ENCODE measurements at regions not wholly inside any gene's neighbourhood (a gene's known extent, or its start where the extent isn't known, plus 50 kb on each side); places are given as distances from the start of the nearest gene placed in this dataset.

- no peak for TF ChIP-seq GATA3 (IDR thresholded peaks at IDR 0.05; ENCODE audit: low read depth, low read length)
- no peak for TF ChIP-seq GATA2 (IDR thresholded peaks at IDR 0.05; ENCODE audit: low read depth, low read length)
Observed at GRCh38 chr16:87194172-87194571, 123.0 kb downstream of the C16orf95 start.

GRCh38 chr16:87195161-87195560, 122.0 kb downstream of the C16orf95 start:
- no peak for TF ChIP-seq GATA2 (IDR thresholded peaks at IDR 0.05; ENCODE audit: low read depth, low read length)
- no peak for TF ChIP-seq GATA3 (IDR thresholded peaks at IDR 0.05; ENCODE audit: low read depth, low read length)

GRCh38 chr16:87196231-87196630, 121.0 kb downstream of the C16orf95 start:
- no peak for TF ChIP-seq GATA3 (IDR thresholded peaks at IDR 0.05; ENCODE audit: low read depth, low read length)
- no peak for TF ChIP-seq GATA2 (IDR thresholded peaks at IDR 0.05; ENCODE audit: low read depth, low read length)

- no peak for TF ChIP-seq GATA2 (IDR thresholded peaks at IDR 0.05; ENCODE audit: low read depth, low read length)
- TF ChIP-seq GATA3 (IDR thresholded peaks at IDR 0.05; ENCODE audit: low read depth, low read length) = no peak
Observed at GRCh38 chr16:87196661-87197060, 120.5 kb downstream of the C16orf95 start.

- TF ChIP-seq GATA2 (IDR thresholded peaks at IDR 0.05; ENCODE audit: low read depth, low read length) (no peak), GATA3 (IDR thresholded peaks at IDR 0.05; ENCODE audit: low read depth, low read length) (no peak)
Observed at GRCh38 chr16:87198328-87198832, 118.8 kb downstream of the C16orf95 start.

GRCh38 chr16:87198881-87199280, 118.3 kb downstream of the C16orf95 start:
- no peak for TF ChIP-seq GATA3 (IDR thresholded peaks at IDR 0.05; ENCODE audit: low read depth, low read length)
- no peak for TF ChIP-seq GATA2 (IDR thresholded peaks at IDR 0.05; ENCODE audit: low read depth, low read length)

- TF ChIP-seq GATA2 (IDR thresholded peaks at IDR 0.05; ENCODE audit: low read depth, low read length) (no peak), GATA3 (IDR thresholded peaks at IDR 0.05; ENCODE audit: low read depth, low read length) (no peak)
Observed at GRCh38 chr16:87199379-87199778, 117.8 kb downstream of the C16orf95 start.

- TF ChIP-seq GATA3 (IDR thresholded peaks at IDR 0.05; ENCODE audit: low read depth, low read length) = no peak
- TF ChIP-seq GATA2 (IDR thresholded peaks at IDR 0.05; ENCODE audit: low read depth, low read length) = no peak
Observed at GRCh38 chr16:87199901-87200300, 117.3 kb downstream of the C16orf95 start.

- no peak for TF ChIP-seq GATA2 (IDR thresholded peaks at IDR 0.05; ENCODE audit: low read depth, low read length)
- no peak for TF ChIP-seq GATA3 (IDR thresholded peaks at IDR 0.05; ENCODE audit: low read depth, low read length)
Observed at GRCh38 chr16:87200637-87201036, 116.6 kb downstream of the C16orf95 start.

GRCh38 chr16:87201052-87201451, 116.1 kb downstream of the C16orf95 start:
- no peak for TF ChIP-seq GATA3 (IDR thresholded peaks at IDR 0.05; ENCODE audit: low read depth, low read length)
- no peak for TF ChIP-seq GATA2 (IDR thresholded peaks at IDR 0.05; ENCODE audit: low read depth, low read length)

- no peak for TF ChIP-seq GATA3 (IDR thresholded peaks at IDR 0.05; ENCODE audit: low read depth, low read length)
- no peak for TF ChIP-seq GATA2 (IDR thresholded peaks at IDR 0.05; ENCODE audit: low read depth, low read length)
Observed at GRCh38 chr16:87201790-87202189, 115.4 kb downstream of the C16orf95 start.

GRCh38 chr16:87202346-87202745, 114.8 kb downstream of the C16orf95 start:
- no peak for TF ChIP-seq GATA2 (IDR thresholded peaks at IDR 0.05; ENCODE audit: low read depth, low read length)
- TF ChIP-seq GATA3 (IDR thresholded peaks at IDR 0.05; ENCODE audit: low read depth, low read length) = no peak

GRCh38 chr16:87203060-87203656, 114.0 kb downstream of the C16orf95 start:
- TF ChIP-seq GATA2 (IDR thresholded peaks at IDR 0.05; ENCODE audit: low read depth, low read length) (no peak), GATA3 (IDR thresholded peaks at IDR 0.05; ENCODE audit: low read depth, low read length) (no peak)

GRCh38 chr16:87206646-87207451, 110.3 kb downstream of the C16orf95 start:
- TF ChIP-seq GATA2 (IDR thresholded peaks at IDR 0.05; ENCODE audit: low read depth, low read length) = no peak
- no peak for TF ChIP-seq GATA3 (IDR thresholded peaks at IDR 0.05; ENCODE audit: low read depth, low read length)

GRCh38 chr16:87207509-87207908, 109.7 kb downstream of the C16orf95 start:
- TF ChIP-seq GATA3 (IDR thresholded peaks at IDR 0.05; ENCODE audit: low read depth, low read length) (no peak), GATA2 (IDR thresholded peaks at IDR 0.05; ENCODE audit: low read depth, low read length) (no peak)
